ENCODE measurements at regions not wholly inside any gene's neighbourhood (a gene's known extent, or its start where the extent isn't known, plus 50 kb on each side); places are given as distances from the start of the nearest gene placed in this dataset.
A peak's percentile ranks its signal among the peaks of the same experiment; 100 is the strongest.

- DNase-seq, result no peak
Measured at GRCh38 chr16:85429776-85430522, 183.2 kb upstream of the GSE1 start.

- DNase-seq, result no peak
Measured at GRCh38 chr16:85430523-85431421, 182.3 kb upstream of the GSE1 start.

- DNase-seq, result no peak
Measured at GRCh38 chr16:85431431-85432124, 181.5 kb upstream of the GSE1 start.

DNA sequence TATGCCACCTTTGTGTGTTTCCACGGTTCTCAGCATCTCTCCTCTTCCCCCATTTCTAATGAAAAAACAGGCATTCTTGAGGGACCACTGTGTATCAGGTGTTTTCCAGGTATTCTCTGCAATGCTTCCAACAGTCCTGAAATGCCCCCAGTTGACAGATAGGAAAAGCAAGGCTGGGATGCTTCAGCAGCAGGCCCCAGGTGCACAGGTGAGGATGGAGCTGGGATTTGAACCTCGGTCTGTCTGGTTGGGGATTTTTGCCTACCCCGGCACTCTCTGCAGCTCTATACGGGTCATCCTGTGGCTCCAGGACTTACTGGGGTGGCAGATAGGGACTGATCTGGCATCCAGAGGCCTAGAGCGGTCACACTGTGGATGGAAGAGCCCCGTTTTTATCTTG is 180.5 kb upstream of the GSE1 start:
- DNase-seq, result no peak

DNA sequence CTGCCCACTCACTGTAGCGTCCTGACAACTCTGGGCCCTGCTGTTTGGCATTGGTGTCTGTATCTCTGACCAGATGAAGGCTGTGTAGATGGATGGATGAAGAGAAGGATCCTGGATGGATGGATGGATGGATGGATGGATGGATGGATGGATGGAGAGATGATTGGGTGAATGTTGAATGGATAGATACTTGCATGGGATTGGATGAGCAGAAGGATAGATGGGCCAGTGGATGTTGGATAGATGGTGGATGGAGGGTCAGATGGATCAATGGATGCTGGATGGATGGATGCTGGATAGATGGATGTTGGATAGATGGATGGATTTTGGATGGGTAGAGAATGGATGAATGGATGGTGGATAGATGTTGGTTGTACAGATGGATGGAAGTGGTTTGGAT is 179.6 kb upstream of the GSE1 start:
- DNase-seq, result no peak

DNA sequence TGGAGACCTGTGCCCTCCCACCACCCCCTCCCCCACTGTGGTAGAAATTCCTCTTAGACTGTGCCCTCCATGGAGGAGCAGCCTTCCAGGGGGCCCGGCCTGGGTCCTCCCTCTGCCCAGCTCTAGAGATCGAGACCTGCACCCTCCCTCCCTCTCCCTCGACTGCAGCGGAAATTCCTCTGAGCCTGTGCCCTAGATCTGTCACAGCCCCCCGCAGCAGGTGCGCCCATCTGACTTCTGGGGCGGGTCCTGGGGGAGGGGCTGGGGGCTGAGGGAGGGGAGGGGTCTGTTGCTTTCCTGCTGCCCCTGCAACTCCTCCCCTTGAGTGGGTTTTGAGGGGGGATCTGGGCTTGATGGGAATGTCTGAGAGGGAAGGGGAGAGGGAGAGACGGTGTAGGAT is 177.8 kb upstream of the GSE1 start:
- no peak for DNase-seq

- DNase-seq, result no peak
Measured at GRCh38 chr16:85435700-85436099, 177.4 kb upstream of the GSE1 start.

DNA sequence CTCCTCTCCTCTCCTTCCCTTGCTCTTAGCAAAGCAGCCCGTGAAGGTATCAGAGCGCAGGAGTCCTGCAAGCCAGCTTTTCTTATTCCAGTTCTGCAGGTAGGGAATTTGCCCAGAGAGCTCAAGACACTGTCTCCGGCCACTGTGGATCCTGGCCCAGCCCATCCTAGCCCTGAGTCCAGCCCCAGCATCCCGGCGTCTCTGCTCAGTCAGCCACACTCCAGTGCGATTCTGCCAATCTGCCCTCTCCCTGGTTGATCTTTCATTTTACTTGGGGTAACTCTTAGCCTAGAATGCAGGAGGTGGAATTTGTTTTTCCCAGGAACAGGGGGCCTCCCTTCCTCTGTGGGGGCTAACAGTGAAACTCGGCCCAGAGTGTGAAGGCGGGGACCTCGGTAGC is 176.9 kb upstream of the GSE1 start:
- no peak for DNase-seq

- no peak for DNase-seq
Measured at GRCh38 chr16:85436636-85437165, 176.4 kb upstream of the GSE1 start.

DNA sequence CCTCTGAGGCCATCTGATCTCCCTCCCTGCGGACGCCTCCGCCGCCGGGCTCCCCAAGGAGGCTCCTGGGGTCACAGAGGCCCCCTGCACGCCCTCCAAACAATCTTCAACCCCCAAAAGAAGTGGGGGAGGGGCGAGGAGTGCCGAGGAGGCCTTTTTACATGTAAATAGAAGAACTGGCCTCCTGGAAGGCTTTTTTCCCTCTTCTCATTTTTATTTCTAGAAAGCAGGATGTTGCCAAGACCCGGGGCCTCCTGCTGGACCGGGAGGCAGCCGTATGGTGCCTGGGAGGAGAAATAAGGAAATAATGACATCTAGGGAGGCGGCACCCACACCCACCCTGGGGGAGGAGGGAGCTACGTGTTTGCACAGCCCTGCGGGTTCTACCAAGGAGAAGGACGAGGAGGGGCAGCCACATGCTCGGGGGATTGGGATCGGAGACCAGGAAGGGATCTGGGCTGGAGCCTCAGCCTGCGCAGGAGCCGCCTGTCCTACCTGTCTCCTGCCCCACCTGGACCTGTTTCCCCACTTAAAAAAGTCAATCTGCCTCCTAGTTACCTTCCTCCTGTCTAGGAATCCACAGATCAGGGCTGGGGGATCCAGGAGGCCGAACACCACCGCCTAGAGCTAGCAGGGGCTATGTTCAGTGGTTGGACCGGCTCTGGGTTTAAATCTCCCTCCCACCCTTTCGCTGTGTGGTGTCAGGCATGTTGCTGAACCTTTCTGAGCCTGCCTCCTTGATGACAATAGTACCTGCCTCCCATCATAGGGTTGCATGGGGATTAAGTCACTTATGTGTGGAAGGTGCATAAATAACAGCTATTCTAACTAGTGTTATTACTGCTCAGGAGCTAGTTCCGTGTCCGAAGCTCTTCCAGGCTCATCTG is 175.7 kb upstream of the GSE1 start:
- DNase-seq, result no peak

DNA sequence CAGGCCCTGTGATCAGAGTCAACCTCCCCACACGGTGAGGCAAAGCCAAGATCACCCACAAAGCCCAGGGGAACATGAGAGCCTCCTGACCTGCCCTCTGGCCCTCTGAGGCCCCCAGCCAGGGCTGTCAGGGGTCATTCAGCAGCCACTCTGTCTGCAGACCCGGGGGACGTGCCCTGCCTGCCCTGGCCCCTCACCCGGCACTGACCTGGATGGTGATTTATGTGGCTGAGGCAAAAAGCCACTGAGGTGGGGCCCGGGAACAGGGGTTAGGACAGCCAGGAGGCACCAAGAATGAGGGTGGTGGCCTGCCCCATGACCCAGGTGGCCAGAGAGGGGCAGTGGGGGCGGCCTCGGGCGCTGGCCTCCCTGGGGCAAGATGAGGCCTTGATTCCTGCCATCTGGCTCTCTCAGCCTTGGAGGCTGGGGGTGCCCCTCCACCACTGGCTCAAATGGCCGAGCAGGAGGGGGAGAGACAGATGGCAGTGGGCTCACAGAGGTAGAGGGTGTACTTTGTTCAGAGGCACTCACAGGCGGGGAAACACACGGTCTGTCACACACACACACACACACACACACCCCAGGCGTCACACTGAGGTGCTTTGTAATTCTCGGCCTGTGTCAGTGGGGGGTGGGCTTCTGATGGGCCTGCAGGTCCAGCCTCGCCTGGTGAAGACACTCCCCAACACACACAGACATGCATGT is 174.0 kb upstream of the GSE1 start:
- no peak for DNase-seq

GRCh38 chr16:85440744-85441143 is 172.4 kb upstream of the GSE1 start:
- DNase-seq, result no peak

- DNase-seq, result peak; percentile 14
Measured at GRCh38 chr16:85441189-85441889, 171.8 kb upstream of the GSE1 start.

- DNase-seq, result no peak
Measured at GRCh38 chr16:85441890-85442670, 171.0 kb upstream of the GSE1 start.

- DNase-seq, result no peak
Measured at GRCh38 chr16:85443116-85443515, 170.0 kb upstream of the GSE1 start.

GRCh38 chr16:85443531-85443930 is 169.6 kb upstream of the GSE1 start:
- DNase-seq, result no peak

- DNase-seq, result no peak
Measured at GRCh38 chr16:85445064-85445778, 167.9 kb upstream of the GSE1 start.

DNA sequence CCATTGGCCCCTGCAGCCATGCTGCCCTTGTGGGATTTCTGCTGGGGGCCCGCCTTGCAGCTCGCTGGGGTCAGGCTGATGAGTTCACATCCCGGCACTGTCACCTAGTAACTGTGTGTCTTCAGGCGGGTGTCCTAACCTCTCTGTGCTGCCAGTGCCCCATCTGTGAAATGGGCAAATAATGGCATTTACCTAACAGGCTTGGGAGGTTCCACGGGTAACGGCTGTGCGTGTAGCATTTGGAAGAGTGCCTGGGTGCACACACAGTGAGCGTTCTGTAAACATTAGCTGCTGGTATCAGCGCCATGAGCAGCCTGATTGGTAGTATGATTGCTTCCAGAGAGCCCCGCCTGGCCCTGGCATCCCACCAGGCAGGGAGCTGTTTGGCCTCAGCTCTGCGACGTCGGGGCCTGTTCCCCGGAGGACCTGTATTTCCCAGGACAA is 167.3 kb upstream of the GSE1 start:
- DNase-seq, result no peak

DNA sequence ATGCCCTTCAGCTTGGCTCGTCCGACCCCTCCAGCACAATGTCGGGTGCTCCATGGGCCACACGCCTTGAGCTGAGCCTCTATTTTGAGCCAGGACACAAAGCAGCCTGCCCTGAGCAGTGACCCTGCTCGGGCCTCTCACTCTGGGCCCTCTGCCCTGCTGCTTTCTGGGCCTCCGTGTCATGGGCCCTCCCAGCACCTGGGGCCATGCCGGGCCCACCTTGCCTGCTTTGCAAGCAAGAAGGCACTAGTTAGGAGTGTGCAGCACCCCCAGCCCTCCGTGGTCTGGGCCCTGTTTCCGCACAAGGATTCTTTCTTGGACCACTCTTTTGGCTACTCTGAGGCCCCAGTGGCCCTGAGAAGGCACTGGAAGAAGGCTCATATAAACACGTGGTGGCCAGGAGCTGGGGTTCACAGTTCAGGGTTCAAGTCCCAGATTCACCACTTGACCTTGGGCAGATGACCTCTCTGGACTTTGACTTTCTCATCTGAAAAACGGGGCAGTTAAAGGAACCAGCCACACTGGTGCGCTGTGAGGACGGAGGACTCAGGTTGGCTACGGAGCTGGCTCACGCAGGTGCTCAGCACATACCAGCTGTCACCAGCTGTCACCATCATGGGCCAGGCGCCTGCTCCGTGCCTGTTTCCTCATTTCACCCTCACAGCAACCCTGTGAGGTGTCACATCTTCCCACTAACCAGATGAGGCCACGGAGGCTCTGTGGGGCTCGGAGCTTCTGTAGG is 166.0 kb upstream of the GSE1 start:
- DNase-seq, result no peak
